ENCODE measurements at regions not wholly inside any gene's neighbourhood (a gene's known extent, or its start where the extent isn't known, plus 50 kb on each side); places are given as distances from the start of the nearest gene placed in this dataset.

DNA sequence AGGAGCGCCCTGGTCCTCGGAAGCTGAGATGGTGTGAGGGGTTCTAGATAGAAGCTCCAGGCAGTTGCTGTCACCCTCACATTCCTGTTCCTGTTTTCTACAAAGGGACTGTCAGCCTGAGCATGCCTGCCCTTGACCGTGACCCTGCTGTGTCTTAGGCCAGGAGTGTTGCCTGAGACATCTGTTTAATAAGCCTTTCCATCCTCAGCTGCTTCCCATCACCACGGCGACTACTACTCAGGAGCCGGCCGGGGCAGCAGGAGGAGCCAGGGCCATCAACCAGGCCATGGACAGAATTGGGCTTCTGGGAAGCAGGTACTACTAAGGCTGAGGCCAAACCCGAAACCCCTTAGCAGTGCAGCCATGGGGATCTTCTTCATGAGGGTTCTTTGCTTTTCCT, 151.4 kb downstream of the KATNIP start:
- H3K27ac ChIP-seq: no peak overlapping the region
- no peak for ATAC-seq
- 94 to 95% methylated on average over 3 to 7 of the region's 8 CpGs for WGBS, 2 donors (ENCODE audit: low coverage in 1 of 2)

DNA sequence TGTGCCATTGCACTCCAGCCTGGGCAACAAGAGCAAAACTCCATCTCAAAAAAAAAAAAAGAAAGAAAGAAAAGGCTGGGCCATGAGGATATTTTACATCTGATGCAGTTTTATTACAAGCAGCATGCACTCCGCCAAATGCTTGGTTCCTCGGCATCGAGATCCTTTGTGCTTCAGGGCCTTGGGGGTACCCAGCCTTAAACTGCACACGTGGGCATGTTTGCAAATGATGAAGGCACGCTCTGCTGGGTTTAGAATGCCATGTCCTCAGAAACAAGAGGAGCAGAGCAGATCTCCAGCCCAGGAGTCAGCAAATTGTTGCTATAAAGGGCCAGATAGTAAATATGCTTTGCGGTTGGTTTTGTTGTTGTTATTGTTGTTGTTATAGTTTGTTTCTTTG, 153.2 kb downstream of the KATNIP start:
- Histone ChIP-seq H3K4me3 (no peak overlapping the region), H3K27me3 (no peaks in the 10 kb centered on the region), H3K4me1 (no peaks in the 10 kb centered on the region), H3K27ac (no peak overlapping the region), H3K9me3 (no peaks in the 10 kb centered on the region), H3K36me3 (peaks cover 0 to 75% of the 10 kb centered on the region in 2 donors)
- WGBS, 2 donors (ENCODE audit: low coverage in 1 of 2): 84 to 100% methylated on average over 1 to 6 of the region's 6 CpGs
- no peak for ATAC-seq
- TF ChIP-seq EP300 (IDR thresholded peaks at IDR 0.05) (no peak), POLR2AphosphoS5 (IDR thresholded peaks at IDR 0.05) (no peak), POLR2A (IDR thresholded peaks at IDR 0.05) (no peak)
- TF ChIP-seq, protein P1, sequence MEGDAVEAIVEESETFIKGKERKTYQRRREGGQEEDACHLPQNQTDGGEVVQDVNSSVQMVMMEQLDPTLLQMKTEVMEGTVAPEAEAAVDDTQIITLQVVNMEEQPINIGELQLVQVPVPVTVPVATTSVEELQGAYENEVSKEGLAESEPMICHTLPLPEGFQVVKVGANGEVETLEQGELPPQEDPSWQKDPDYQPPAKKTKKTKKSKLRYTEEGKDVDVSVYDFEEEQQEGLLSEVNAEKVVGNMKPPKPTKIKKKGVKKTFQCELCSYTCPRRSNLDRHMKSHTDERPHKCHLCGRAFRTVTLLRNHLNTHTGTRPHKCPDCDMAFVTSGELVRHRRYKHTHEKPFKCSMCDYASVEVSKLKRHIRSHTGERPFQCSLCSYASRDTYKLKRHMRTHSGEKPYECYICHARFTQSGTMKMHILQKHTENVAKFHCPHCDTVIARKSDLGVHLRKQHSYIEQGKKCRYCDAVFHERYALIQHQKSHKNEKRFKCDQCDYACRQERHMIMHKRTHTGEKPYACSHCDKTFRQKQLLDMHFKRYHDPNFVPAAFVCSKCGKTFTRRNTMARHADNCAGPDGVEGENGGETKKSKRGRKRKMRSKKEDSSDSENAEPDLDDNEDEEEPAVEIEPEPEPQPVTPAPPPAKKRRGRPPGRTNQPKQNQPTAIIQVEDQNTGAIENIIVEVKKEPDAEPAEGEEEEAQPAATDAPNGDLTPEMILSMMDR (IDR thresholded peaks at IDR 0.05): no peak

More for the DNA sequence above, 151.4 kb downstream of the KATNIP start:
- H3K4me1 ChIP-seq: no peaks in the 10 kb centered on the region
- H3K9me3 ChIP-seq: no peaks in the 10 kb centered on the region
- H3K4me3 ChIP-seq: no peak overlapping the region
- peaks cover 0 to 61% of the 10 kb centered on the region in 2 donors for H3K36me3 ChIP-seq
- TF ChIP-seq EP300 (IDR thresholded peaks at IDR 0.05) (no peak), POLR2A (IDR thresholded peaks at IDR 0.05) (no peak), POLR2AphosphoS5 (IDR thresholded peaks at IDR 0.05) (no peak)
- TF ChIP-seq, protein P1 (IDR thresholded peaks at IDR 0.05): no peak
- no peaks in the 10 kb centered on the region for H3K27me3 ChIP-seq

DNA sequence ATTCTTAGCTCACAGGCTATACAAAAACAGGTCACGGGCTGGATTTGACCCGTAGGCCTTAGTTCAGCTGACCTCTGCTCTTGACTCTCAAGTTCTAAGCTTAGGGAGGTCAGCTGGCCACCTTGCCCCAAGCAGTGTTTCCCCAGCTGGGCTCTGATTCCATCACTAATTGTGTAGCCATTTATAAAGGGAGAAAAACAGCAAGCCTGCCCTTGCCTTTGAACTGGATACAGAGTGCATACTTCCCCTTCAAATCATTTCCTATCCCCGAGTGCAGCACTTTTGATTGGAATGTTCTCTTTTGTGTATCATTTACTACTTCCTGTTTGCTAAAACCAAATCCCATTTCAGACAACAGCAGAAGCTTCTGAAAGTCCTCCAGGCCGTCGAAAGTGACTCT, 153.6 kb downstream of the KATNIP start:
- 63% methylated on average over 5 of the region's 5 CpGs; no CpG with 5 or more reads in 1 of the 2 donors for WGBS, 2 donors (ENCODE audit: low coverage in 1 of 2)
- Histone ChIP-seq H3K36me3 (peaks cover 0 to 75% of the 10 kb centered on the region in 2 donors), H3K27ac (no peak overlapping the region), H3K4me1 (no peaks in the 10 kb centered on the region), H3K4me3 (no peak overlapping the region), H3K27me3 (no peaks in the 10 kb centered on the region), H3K9me3 (no peaks in the 10 kb centered on the region)
- ATAC-seq: no peak
- no peak for TF ChIP-seq POLR2A (IDR thresholded peaks at IDR 0.05)
- no peak for TF ChIP-seq POLR2AphosphoS5 (IDR thresholded peaks at IDR 0.05)
- TF ChIP-seq, protein P1 (IDR thresholded peaks at IDR 0.05): no peak
- no peak for TF ChIP-seq EP300 (IDR thresholded peaks at IDR 0.05)

DNA sequence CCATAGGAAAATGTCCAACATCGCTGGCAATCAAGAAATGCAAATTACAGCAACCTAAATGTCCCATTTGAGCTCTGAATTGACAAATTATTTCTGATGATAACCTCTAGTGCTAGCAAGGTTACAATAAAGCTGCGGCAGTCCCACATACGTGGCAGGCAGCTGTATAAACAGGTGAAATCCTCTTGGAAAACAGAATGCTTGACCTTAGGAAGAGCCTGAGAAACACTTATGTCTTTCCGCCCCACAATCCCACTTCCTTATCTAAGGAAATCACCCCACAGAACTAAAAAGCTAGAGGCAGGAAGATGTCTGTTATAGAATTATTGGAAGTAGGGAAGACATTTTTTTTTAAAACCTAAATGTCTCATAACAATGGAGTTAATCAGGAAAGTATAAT, 154.3 kb downstream of the KATNIP start:
- Histone ChIP-seq H3K4me3 (no peak overlapping the region), H3K9me3 (no peaks in the 10 kb centered on the region), H3K27me3 (no peaks in the 10 kb centered on the region), H3K36me3 (peaks cover 0 to 75% of the 10 kb centered on the region in 2 donors), H3K27ac (no peak overlapping the region), H3K4me1 (no peaks in the 10 kb centered on the region)
- TF ChIP-seq POLR2AphosphoS5 (IDR thresholded peaks at IDR 0.05): no peak
- no peak for TF ChIP-seq POLR2A (IDR thresholded peaks at IDR 0.05)
- TF ChIP-seq, protein P1 (IDR thresholded peaks at IDR 0.05): no peak
- TF ChIP-seq EP300 (IDR thresholded peaks at IDR 0.05): no peak
- WGBS, 2 donors (ENCODE audit: low coverage in 1 of 2): 83 to 85% methylated on average over 4 of the region's 4 CpGs
- no peak for ATAC-seq

DNA sequence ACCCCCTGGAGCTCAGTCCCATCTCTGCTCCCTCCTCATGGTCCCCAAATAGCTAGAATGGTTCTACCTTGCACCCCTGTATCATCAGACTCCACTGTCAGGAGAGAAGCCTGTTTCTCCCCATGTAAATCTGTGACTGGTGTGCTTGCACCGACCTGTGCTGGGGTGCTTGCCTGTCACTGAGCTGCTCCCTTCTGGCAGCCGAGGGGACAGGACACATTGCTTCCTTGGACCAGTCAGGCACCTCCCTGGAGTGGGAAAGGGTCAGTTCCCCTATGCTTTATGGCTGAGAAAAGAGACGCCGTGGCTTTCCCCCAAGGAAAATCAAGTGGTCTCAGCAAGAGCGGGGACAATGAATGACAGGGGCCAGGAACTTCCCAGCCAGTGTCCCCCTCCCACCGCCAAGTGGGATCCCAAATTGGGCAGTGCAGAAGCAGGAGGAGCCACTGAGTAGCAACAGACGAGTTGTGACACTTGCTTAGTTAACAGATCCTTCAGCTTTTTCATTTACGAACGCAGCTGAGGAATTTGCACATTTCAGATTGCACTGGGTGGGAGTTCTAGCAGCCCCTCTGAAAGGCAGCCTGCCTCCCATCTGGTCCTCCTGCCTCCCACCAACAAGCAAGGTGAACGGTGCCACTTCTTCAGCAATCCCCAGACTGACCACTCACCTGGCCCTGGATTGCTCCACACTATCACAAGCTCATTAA, 156.4 kb downstream of the KATNIP start:
- H3K27me3 ChIP-seq: no peaks in the 10 kb centered on the region
- no peak for ATAC-seq
- no peak for TF ChIP-seq EP300 (IDR thresholded peaks at IDR 0.05)
- TF ChIP-seq POLR2A (IDR thresholded peaks at IDR 0.05): no peak
- no peak for TF ChIP-seq POLR2AphosphoS5 (IDR thresholded peaks at IDR 0.05)
- TF ChIP-seq, protein P1 (IDR thresholded peaks at IDR 0.05): no peak
- no peak overlapping the region for H3K27ac ChIP-seq
- H3K4me1 ChIP-seq: no peaks in the 10 kb centered on the region
- peaks cover 0 to 71% of the 10 kb centered on the region in 2 donors for H3K36me3 ChIP-seq
- no peak overlapping the region for H3K4me3 ChIP-seq
- H3K9me3 ChIP-seq: no peaks in the 10 kb centered on the region
- 75 to 100% methylated on average over 1 to 6 of the region's 10 CpGs for WGBS, 2 donors (ENCODE audit: low coverage in 1 of 2)
